ENCODE measurements at regions not wholly inside any gene's neighbourhood (a gene's known extent, or its start where the extent isn't known, plus 50 kb on each side); places are given as distances from the start of the nearest gene placed in this dataset.

DNA sequence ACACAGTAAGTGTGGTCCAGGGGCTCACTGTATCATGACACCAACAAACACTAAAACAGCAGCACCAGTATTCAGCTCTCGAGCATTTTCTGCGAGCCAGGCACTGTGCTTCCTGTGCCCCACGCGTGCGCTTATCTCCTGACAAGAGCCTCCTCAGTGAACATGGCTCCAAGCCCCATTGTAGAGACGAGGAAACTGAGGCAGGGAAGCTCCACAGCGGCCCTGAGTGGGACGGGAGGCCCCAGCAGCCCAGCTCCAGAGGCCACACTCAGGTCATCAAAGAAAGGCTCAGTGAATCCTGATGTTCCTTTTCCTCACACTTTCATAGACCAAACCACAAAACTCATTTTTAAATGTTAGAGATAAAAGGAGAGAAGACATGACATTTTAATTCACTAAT lies 113.1 kb downstream of the TPRA1 start:
- DNase-seq, result no peak
- WGBS, 2 donors, result 86 to 87% methylated on average over 8 of the region's 8 CpGs

GRCh38 chr3:127476936-127477335 lies 113.6 kb downstream of the TPRA1 start:
- DNase-seq, result no peak
- no peaks in the 10 kb centered on the region for H3K36me3 ChIP-seq (ENCODE audit: low read depth, missing control alignments)
- peaks cover 11% of the 10 kb centered on the region for H3K4me1 ChIP-seq
- H3K9me3 ChIP-seq, result no peaks in the 10 kb centered on the region
- TF ChIP-seq POLR2A (IDR thresholded peaks at IDR 0.05), result no peak
- no peak for TF ChIP-seq CTCF (IDR thresholded peaks at IDR 0.05)
- no peak overlapping the region for H3K4me3 ChIP-seq
- no peaks in the 10 kb centered on the region for H3K27me3 ChIP-seq
- no peak overlapping the region for H3K27ac ChIP-seq
- WGBS, 2 donors, result 89 to 91% methylated on average over 12 of the region's 12 CpGs
- intact Hi-C loops (cut with DNase I; ENCODE audit: low total_unique reads), result no loop called here

More for the DNA sequence above, 113.1 kb downstream of the TPRA1 start:
- no peaks in the 10 kb centered on the region for H3K36me3 ChIP-seq (ENCODE audit: low read depth, missing control alignments)
- H3K27ac ChIP-seq, result no peak overlapping the region
- intact Hi-C loops (cut with DNase I; ENCODE audit: low total_unique reads), result no loop called here
- H3K4me3 ChIP-seq, result no peak overlapping the region
- H3K4me1 ChIP-seq, result peaks cover 13% of the 10 kb centered on the region
- H3K27me3 ChIP-seq, result no peaks in the 10 kb centered on the region
- TF ChIP-seq POLR2A (IDR thresholded peaks at IDR 0.05) (no peak), CTCF (IDR thresholded peaks at IDR 0.05) (no peak)
- H3K9me3 ChIP-seq, result no peaks in the 10 kb centered on the region

DNA sequence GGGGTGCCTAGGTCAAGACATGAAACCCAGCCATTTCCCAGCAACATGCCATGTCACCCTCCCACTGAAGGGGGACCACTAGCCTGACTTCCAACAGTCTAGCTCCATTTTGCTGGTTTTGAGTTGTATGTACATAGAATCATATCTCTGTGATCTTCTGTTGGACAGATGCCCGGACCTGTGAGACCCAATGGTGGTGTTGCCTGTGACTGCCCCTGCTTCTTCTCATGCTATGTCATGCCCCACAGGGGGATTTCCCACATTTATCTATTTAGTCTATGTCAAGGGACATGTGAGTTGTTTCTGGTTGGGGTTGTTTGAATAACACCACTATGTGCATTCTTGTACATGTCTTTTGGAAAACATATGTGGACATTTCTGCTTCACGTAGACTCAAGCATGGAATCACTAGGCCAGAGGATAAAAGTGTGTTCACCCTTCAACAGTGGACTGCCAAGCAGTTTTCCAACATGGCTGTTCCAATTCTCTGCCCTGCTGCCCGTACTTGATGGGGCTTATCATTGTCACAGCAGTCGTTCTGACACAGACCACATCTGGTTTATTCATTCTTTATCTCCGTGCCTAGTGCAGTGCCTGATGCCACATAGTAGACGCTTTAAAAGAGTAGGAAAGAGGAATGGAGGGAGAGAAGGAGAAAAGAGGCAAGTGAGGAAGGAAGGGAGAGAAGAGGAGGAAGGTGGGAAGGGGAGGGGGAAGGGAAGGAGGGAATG lies 114.4 kb downstream of the TPRA1 start:
- 82 to 91% methylated on average over 6 of the region's 6 CpGs for WGBS, 2 donors
- no peak for DNase-seq
- Histone ChIP-seq H3K9me3 (no peaks in the 10 kb centered on the region), H3K27me3 (no peaks in the 10 kb centered on the region), H3K27ac (no peak overlapping the region), H3K36me3 (ENCODE audit: low read depth, missing control alignments) (no peaks in the 10 kb centered on the region), H3K4me1 (peaks cover 11% of the 10 kb centered on the region), H3K4me3 (no peak overlapping the region)
- intact Hi-C loops (cut with DNase I; ENCODE audit: low total_unique reads), result no loop called here
- TF ChIP-seq CTCF (IDR thresholded peaks at IDR 0.05) (no peak), POLR2A (IDR thresholded peaks at IDR 0.05) (no peak)

DNA sequence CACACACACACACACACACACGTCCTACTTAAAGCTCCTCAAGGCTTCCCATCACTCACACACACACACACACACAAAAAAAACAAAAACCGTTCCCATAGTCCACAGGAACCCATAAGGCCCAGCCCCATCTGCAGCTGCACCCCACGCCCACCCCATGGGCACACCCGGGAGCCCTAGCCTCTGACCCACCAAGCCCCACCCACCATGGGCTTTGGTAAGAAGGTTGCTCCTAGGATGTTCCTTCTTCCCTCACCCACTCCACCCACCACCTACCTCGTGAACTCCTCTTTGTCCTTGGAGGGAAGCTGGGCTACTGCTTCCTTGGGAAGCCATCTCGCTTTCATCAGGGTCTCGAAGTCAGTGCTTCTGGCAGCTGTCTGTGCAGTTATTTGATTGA lies 115.1 kb downstream of the TPRA1 start:
- no peak overlapping the region for H3K27ac ChIP-seq
- WGBS, 2 donors, result 85 to 86% methylated on average over 7 of the region's 7 CpGs
- H3K27me3 ChIP-seq, result no peaks in the 10 kb centered on the region
- H3K36me3 ChIP-seq (ENCODE audit: low read depth, missing control alignments), result no peaks in the 10 kb centered on the region
- TF ChIP-seq CTCF (IDR thresholded peaks at IDR 0.05), result no peak
- TF ChIP-seq POLR2A (IDR thresholded peaks at IDR 0.05), result no peak
- H3K9me3 ChIP-seq, result no peaks in the 10 kb centered on the region
- intact Hi-C loops (cut with DNase I; ENCODE audit: low total_unique reads), result no loop called here
- peaks cover 4% of the 10 kb centered on the region for H3K4me1 ChIP-seq
- no peak for DNase-seq
- no peak overlapping the region for H3K4me3 ChIP-seq

Data from testis (tissue), 2 donors.